ENCODE measurements at regions not wholly inside any gene's neighbourhood (a gene's known extent, or its start where the extent isn't known, plus 50 kb on each side); places are given as distances from the start of the nearest gene placed in this dataset.

DNA sequence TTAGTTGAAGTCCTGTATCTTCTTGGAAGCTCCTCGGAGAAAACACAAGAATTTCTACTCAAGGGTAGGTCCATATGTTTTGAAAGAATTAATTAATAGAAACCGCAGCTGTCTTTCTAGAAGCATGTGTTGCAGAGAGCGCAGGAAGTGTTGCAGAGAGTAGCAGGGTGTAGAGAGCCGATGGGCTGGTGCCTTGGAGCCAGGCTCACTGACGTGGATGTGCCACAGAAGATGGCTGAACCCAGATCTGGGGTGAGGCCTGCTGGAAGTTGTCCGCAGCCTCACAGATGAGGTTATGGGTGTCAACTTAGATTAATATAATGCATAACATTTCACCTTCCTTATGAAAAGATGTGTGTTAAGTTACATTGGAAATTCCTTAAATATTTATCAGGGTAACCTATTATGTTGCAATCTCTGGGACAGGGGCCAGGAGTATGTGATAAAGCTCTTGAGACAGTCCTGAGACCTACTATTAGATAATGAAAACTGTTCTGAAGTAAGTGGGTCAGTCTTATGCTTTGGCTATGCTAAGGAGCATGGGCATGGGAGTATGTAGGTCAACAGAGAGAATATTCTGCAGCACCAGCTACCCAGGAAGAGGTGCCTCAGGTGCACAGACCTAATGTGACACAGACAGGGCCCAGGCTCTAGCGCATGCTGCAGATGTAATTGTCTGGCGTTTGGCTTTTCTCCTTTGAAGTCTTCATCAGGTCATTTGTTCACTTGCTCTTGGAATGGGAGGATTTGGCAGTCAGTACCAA, 973.3 kb downstream of the BCL11B start:
- no peak for DNase-seq (ENCODE audit: low read depth)

DNA sequence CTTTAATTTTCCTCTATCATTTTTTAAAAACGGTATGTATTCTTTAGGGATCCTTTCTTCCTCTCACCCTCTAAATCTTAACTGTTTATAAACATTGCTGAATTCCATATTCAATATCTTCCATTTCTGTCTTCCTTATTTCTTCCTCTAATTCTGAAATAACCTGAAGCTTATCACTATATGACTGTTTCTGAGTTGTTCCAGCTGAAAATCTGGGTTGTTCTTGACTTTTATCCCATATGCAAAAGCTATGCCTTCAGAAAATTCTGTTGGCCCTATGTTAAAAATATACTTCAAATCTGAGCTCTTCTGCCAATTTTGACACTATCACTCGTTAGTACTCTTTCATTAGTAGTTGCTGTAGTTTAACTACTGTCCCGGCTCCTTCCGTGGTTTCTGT, 970.3 kb downstream of the BCL11B start:
- DNase-seq (ENCODE audit: low read depth) = no peak

DNA sequence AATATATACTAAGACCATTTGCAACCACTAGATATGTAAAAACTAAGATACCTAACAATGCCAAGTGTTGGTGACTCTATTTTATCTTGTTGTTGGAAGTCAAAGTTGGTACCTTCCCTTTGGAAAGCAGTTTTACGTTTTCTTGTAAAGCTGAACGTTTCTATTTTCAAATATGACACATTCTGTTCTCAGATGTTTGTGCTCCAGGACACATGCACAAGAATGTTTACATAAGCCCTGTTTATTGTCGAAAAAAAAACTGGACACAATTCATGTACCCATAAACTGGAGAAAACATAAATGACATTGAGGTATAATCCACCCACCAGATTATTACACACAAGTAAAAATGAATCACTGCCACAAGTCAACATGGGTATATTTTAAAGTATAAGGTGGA, 967.4 kb downstream of the BCL11B start:
- DNase-seq (ENCODE audit: low read depth) = no peak

DNA sequence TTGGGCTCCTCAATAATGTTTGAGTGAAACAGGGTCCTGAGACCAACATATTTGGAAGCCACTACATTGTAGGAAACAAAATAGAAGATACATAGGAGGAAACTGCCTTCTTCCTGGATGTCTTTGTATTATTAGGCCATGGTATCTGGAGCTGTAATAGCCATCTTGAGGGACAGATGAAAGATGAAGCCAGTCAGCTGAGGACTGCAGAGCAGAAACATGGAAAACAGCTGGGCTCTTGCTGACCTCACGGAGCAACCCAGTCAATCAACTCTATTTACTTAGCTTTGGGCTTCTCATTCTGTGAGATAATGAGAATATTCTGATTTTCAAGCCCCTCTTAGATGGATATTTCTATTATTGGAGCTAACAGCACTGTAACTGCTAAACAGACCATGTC, 962.4 kb downstream of the BCL11B start:
- DNase-seq (ENCODE audit: low read depth) = no peak

DNA sequence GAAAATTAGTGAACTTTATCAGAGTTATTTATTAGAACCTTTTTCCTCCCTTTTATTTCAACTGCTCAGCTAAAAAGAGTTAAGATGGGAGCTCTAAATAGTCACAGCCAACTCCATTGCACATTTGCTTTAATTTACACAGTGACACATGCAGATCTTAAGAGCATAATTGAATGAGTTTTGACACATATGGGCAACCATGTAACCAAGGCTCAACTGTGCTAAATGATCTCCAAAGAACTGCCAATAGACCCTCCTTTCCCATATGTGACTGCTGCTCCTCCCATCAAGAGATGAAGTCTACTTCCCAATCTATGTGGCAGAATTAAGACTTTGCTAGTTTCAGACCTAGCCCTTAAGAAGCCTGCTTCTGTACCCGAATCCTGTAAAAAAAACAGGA, 960.0 kb downstream of the BCL11B start:
- no peak for DNase-seq (ENCODE audit: low read depth)

DNA sequence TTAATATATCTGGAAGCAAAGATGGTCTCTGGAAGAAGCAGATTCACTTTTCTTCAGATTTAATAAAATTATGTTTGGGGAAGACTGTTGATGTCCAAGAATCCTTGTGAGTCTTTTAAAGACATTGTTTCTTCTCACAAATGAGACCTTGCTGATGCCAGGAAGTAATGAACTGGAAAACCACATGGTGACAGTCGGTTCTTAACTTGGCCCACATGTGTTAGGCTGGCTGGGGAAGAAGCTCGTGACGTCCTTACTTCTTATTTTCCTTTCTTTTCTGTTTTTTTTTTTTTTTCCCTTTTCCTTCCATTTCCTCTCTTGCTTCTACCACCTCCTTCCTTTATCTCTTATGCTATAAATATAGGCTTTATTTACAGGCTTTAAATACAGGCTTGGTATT, 950.2 kb downstream of the BCL11B start:
- no peak for DNase-seq (ENCODE audit: low read depth)

DNA sequence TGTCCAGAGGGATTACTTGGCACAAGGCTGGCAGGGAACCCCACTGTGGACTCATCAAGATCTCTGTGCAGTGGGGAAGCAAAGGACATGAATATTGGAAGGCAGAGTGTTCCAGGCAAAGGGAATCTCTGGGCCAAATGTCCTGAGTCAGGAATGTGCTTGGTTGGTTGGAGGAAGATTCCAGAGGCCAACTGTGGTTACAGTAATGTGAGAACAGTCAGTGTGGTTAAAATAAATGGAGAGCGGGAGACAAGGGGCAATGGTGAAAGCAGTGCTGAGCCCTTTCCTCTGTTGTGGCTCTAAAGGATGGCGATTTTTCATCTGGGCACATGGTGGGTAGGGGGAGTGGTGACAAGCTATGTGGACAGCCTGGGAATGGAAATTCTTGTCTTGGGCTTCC, 948.2 kb downstream of the BCL11B start:
- DNase-seq (ENCODE audit: low read depth) = no peak

DNA sequence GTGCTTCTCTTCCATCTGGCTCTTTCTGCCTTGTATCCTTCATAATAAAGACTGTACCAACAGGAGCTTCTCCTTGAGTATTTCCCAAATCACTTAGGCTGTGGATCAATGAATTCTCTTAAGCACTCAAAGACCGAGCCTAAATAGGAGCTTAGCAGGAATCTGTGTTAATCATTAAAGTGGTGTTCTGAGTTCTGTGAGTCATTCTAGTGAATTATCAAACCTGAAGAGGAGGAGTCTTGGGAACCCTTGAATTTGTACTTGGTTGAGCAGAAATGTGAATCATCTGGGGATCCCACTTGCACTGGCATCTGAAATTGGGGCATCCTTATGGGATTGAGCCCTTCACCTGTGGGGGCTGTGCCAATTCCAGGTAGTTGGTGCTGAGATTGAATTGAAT, 946.2 kb downstream of the BCL11B start:
- DNase-seq (ENCODE audit: low read depth) = no peak

DNA sequence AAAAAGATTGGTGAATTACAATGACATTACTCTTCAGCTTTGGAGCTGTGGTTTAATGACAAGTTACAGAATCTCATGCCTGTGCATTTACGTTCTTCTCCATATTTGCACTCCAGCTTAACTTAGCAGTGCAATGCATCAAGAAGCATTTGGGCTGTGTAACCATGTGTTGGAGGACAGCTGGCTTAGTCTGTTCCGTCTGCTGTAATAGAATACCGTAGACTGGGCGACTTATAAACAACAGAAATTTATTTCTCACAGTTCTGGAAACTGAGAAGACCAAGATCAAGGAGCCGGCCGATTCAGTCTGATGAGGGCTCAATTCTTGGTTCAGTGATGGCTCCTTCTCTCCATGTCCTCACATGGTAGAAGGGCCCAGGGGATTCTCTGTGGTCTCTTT, 943.5 kb downstream of the BCL11B start:
- DNase-seq (ENCODE audit: low read depth) = no peak

DNA sequence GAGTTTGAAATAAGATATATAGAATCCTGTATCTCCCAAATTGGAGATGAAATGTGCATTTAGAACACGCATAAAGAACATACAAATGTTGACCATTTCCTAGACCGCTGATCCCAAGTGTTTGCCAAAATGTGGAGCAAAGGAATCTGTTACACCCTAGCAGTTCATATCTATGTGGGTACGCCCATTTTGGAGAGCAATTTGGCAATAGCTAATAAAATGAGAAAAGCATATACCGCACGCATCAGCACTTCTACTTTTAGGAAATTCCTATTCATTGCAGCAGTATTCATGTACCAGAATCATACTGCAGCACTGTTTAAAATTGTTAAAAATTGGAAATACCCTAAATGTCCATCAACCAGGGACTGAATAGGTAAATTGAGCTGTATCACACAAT, 937.8 kb downstream of the BCL11B start:
- no peak for DNase-seq (ENCODE audit: low read depth)

DNA sequence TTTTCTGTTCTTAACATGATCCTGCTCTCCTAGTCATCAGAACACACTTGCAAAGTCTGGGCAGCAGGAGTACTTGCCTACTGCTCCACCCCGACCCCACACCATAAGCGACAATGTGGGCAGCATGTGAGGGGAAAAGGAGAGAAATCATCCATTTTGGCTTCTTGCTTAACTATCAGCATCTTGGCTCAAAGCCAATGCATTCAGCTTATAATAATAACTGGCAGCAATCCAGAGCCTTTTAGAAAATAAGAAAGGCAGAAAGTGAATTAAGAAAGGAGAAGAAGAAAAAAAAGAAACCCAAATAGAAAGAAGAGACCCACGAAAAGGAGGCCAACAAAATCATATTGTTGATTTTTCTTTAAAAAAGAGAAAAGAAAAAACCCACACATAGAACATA, 930.8 kb downstream of the BCL11B start:
- no peak for DNase-seq (ENCODE audit: low read depth)

DNA sequence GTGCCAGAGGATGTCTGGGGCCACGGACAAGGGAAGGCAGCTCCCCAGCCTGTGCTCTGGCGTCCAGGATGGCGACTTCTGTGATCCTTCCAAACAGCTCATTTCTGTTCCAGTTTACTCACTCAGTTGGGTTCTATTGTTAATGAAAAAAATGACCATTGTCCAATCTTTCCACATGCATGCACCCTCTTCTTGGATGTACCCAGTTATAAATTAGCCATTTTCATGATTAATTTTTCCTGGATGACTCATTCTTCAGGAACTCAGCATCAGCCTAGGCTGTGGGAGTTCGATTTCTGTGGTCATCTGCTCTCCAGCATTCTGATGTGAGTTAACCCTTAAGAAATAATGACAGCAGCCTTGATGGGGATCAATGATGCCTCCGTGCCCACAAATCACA, 926.8 kb downstream of the BCL11B start:
- no peak for DNase-seq (ENCODE audit: low read depth)

DNA sequence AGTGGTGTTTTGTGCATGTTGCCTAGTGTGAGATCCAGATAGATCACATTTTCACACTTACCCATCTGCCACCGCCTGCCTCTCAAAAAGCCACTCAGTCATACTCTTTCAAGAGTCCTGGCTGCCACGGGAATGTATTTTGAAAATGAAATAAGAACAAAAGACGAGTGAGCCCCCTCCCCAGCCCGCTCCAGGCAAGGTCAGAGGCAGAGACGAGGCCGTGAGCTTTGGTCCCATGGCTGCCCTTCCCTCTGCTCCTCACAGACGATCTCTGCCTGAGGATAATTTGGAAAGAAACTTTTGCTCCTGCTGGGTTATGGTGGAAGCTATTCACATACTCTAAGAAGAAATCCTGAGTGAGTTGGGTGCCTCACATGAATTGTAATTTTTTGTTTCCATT, 924.3 kb downstream of the BCL11B start:
- no peak for DNase-seq (ENCODE audit: low read depth)

DNA sequence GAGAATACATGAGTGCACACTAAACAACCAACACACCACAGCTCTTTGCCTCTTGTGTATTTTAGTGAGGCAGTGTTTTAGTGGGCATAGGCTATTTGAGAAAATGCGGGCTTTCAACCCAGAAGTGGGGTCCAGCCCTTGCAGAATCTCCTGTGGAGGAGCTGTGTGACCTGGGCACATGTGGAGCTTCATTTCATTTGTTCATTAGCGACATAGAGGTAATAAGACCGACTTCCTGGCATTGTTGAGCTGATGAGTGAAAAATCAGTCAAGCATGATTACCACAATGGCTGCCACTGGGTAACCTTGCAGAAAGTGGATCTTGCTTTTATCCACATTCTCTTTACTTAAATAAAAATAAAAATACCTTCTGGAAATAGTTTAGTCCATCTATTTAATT, 923.5 kb downstream of the BCL11B start:
- DNase-seq (ENCODE audit: low read depth) = no peak

DNA sequence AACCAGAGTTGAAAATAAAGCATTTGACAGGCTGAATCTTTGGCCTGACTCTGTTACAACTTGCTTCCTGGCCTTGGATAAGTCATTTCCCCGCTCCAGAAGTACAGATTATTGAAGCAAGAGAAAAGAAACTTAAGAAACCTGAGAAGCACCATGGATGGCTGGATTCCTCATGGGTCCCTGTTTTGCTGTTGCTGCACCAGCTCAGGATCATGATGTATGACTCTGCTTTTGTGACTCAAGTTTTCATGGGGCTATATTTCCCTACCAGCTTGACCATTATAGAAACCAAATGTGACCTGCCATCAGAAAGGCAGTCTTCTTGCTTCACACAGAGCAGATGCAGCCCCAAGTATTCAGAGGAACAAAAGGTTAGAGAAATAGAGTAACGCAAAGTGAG, 921.8 kb downstream of the BCL11B start:
- DNase-seq (ENCODE audit: low read depth) = no peak

DNA sequence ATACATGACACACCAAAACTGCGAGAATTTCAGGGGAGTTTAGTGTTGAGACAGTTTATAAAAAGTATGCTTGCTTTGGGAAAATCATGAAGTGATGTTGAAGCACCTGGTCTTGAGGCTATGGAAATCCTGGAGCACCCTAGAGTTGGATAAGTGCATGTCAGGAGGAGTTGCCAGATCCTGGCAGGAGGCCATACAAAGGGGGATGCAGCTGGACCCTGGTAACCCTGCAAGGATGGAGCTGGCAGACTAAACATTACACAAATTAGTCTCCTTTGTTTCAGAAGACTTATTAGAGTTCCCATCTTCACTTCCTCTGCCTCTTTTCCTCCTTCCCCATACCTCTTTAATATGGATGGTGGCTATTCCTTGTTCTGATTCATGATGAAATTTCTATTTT, 907.0 kb downstream of the BCL11B start:
- DNase-seq (ENCODE audit: low read depth) = no peak

DNA sequence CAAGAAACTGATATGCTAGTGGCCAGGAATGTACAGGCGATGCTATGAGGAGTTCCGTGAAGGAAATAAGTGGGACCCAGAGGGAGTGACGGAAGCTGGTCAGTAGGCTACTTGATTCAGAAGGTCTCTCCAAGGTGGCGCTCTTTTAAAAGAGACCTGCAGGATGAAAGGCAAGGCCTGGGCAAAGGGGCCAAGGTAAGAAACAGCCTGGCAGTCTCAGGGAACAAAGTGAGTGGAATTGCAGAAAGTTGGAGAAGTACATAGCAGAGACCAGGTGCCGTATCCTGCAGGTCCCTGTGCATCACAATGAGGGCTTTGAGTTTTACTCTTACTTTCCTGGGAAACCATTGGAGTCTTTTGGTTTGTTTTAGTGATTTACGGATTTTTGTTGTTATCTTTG, 905.6 kb downstream of the BCL11B start:
- DNase-seq (ENCODE audit: low read depth) = no peak

DNA sequence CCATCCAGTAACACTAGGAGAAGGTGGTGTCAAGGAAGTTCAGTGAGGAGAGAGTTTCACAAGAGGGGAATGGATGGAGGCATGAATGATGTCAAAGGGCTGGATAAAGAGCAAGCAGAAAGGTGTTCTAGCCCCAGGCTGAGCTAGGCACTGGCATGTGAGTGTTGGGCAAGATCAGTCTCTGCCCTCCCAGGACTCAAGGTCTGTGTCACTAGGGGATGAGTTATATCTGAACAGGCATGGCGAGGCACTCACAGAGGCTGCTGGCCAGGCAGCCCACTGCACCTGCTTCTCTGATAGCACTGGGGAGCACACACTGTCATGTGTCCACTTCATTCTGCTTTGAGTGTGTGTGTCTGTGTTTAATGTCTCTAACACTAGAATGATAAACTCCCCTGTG, 903.8 kb downstream of the BCL11B start:
- DNase-seq (ENCODE audit: low read depth) = no peak

DNA sequence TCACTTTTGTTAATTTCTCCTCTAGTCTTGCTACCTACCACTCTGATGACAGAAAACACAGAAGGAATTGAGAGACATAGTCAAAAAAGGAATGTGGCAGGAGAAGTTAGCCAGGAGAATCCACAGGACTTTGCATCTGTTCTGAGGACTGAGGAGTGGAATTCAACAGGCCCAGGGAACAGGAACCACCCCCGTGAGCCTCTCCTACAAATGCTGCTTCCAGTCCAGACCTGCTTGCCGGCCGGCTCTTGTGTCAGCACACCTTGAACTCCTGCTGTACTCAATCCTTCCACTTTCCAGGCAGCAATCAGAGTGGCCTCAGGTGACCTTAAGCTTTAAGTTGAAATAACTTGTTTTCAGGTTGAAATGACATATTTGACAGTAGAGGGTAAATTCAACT, 903.1 kb downstream of the BCL11B start:
- DNase-seq (ENCODE audit: low read depth) = no peak

DNA sequence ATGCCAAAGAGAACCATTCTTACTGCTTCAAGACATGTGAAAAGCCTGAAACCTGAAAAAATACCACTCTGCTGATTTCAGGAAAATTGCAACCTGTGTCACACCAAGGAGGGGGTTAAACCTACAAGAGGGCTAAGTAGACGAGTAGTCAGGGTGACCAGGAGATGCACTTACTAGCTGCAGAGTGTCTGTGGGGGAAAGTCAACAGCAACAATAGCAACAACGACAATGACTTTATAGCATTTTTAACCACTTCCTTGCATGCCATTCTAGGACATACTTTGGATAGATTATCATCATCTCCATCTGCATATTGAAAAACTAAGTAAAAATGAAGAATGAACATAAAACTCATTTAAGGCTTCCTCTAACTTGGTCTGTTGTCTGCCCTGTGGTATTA, 902.7 kb downstream of the BCL11B start:
- no peak for DNase-seq (ENCODE audit: low read depth)

DNA sequence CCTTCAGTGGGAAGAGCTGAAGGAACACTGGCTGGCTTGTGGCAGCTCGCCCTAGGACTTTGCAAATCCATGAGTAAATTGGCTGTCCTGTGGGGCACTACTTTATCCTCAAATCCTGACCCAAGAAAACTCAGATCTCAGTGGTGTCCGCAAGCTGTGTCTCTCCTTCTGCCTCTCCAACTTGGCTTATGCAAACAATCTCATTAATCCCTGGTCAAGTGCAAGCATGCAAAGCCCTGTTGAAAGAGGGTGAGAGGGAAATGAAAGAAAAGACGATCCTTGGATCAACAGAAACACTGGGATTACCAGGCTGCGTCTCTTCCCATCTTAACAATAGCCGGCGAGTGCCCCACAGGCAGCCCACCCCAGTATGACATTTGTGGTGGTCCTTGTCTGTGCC, 901.6 kb downstream of the BCL11B start:
- DNase-seq (ENCODE audit: low read depth) = no peak

DNA sequence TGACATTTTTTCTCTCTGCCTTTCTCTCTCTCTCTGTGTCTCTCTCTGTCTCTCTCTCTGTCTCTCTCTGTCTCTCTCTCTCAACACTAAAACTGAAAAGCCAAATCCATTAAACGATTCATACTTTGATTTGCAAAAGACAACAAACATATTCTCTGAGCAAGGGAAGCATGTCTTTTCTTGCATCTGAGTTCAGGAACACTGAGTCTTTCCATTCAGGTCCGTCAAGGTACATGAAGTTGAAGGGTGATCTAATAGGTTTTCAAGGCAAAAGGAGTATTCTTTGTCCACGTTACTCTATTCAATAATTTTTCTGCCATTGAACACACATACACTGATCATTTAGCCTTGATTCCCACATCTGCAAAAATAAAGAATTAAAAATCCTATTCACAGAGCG, 900.9 kb downstream of the BCL11B start:
- no peak for DNase-seq (ENCODE audit: low read depth)

DNA sequence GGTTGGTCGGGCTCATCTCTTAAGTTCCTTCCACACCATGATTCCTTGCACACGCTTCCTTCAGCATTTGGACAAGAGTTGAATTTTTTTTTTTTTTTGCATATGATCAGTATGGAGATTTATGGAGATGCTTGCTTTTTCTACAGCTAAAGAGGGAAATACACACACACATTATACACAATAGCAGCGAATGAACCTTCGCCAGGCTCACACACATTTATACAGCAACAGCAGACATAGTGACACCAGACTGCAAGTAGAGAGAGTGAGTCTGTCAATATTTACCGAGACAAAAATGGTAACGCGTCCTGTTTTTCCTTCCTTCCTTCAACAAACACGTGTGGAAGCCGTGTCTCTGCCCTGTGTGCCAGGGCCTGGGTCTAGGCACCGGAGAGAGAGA, 897.9 kb downstream of the BCL11B start:
- DNase-seq (ENCODE audit: low read depth) = no peak

DNA sequence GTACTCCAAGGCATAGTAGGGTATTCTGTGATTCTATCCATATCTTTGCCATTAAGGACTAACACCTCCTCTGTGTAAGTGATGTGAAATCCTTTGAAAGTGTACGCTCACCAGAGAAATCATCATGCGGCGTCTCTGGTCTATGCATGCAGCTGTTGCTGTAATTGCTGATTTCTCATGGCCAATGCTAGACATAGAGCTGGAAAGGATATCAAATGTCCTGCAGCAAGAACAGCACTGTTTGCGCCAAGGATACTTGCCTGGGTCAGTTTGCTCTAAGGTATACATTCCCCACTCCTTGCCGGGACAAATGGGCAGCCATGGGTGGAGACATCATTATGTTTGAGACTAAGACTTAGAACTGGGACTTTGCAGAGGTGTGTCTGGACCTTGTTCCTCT, 896.4 kb downstream of the BCL11B start:
- DNase-seq (ENCODE audit: low read depth) = no peak

DNA sequence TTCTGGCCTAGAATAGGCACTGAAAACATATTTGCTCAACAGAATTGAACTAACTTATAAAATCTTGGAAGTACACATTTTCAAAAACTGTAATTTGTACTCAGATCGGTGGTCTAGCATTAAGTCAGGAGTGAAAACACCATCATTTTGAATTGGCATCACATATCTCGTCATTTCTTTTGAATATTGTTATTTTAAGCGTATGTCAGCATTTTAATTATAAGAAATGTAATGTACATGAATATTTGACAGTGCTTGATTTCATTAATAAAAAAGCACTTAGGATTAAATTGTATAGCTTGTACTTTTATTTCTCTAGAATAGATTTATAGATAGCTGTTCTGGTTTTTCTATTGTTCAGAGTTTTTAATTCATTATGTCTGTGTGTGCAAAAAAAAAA, 892.2 kb downstream of the BCL11B start:
- DNase-seq (ENCODE audit: low read depth) = no peak

Measured in T-helper 22 cell (primary cell).